HCT116 (cell line): ENCODE measurements at regions not wholly inside any gene's neighbourhood (a gene's known extent, or its start where the extent isn't known, plus 50 kb on each side); places are given as distances from the start of the nearest gene placed in this dataset.

Experiments
- ATAC-seq: fragments of 200-7000 bp; cut with Tn5 transposase; 2 replicates; pipeline ENCODE4 v1.9.1; 2020; ENCODE audit warnings: mild to moderate bottlenecking, moderate library complexity
- BruUV-seq: library from RNA; stranded (reverse); fragments of 400-500 nt; replicated peaks from 2 replicates; lab custom pipeline; 2021; lab: Mats Ljungman, UMichigan
- CTCF ChIA-PET: fragments of 300-600 bp; sonication (Branson Sonifier 250); formaldehyde crosslinking; loops from one replicate; lab custom pipeline; 2021; ENCODE audit warnings: antibody characterized with exemption; lab: Charles Lee
- POLR2A ChIA-PET: fragments of 300-600, 350-600 bp; sonication (Branson Sonifier 250); formaldehyde crosslinking; loops from one replicate; lab custom pipeline; 2021; ENCODE audit warnings: antibody characterized with exemption; lab: Charles Lee
- RAD21 ChIA-PET, 2 experiments: fragments of 300-600 bp; sonication (Branson Sonifier 250); formaldehyde crosslinking; loops; one replicate each; lab custom pipeline; 2023; ENCODE audit warnings: low total read pairs in 2 of 2; ENCODE audit not compliant: uncharacterized antibody in 2 of 2, unreplicated experiment in 2 of 2, low non-redundant PET in 1 of 2; lab: Charles Lee
- DNase-seq: peaks from one replicate; pipeline ENCODE4 v3.0.0-alpha.2; 2010; ENCODE audit warnings: low read depth, low spot score
- H2AFZ ChIP-seq: fragments of 200-600 bp; shearing (Covaris generic), sonication (generic); 2 replicates; pipeline ENCODE4 v1.6.1; 2017; ENCODE audit warnings: low read depth, mixed run types, mixed read lengths, antibody characterized with exemption, low read length; ENCODE audit not compliant: poor library complexity, severe bottlenecking
- H3K27ac ChIP-seq: 2 replicates; pipeline ENCODE4 v1.5.1; 2012; ENCODE audit warnings: low read depth, low read length
- H3K27me3 ChIP-seq: fragments of 200-600 bp; sonication (generic); 2 replicates; pipeline ENCODE4 v1.6.1; 2016; ENCODE audit warnings: mixed run types, low read length, mixed read lengths; ENCODE audit not compliant: insufficient read depth
- H3K36me3 ChIP-seq, 2 experiments: fragments of 200-500 bp in 1 of 2; fragments of 200-600 bp in 1 of 2; sonication (Bioruptor generic) in 1 of 2; sonication (generic) in 1 of 2; 2 replicates each; pipeline versions ENCODE4 v1.5.1 to v1.6.1; 2014 to 2016; ENCODE audit warnings: low read length in 2 of 2, inconsistent platforms in 1 of 2, mixed read lengths in 1 of 2, mixed run types in 1 of 2; ENCODE audit not compliant: insufficient read depth in 2 of 2, control insufficient read depth in 1 of 2
- H3K4me1 ChIP-seq, 2 experiments: fragments of 200-600 bp in 1 of 2; sonication (generic) in 1 of 2; 2 replicates each; pipeline versions ENCODE4 v1.5.1 to v1.6.1; 2012 to 2017; ENCODE audit warnings: low read length in 2 of 2, inconsistent platforms in 1 of 2, mild to moderate bottlenecking in 1 of 2, mixed read lengths in 1 of 2, mixed run types in 1 of 2, moderate library complexity in 1 of 2; ENCODE audit not compliant: insufficient read depth in 2 of 2, control insufficient read depth in 1 of 2
- H3K4me2 ChIP-seq: fragments of 200-600 bp; sonication (generic); 2 replicates; pipeline ENCODE4 v1.6.1; 2017; ENCODE audit warnings: mixed run types, low read length, mixed read lengths
- H3K4me3 ChIP-seq, 2 experiments: fragments of 200-600 bp in 1 of 2; sonication (generic) in 1 of 2; replicated peaks in 1 of 2; 2 replicates each; pipeline ENCODE4 v1.5.1; 2011 to 2016; ENCODE audit warnings: low read length in 2 of 2, control low read depth in 1 of 2, low read depth in 1 of 2, mild to moderate bottlenecking in 1 of 2, mixed read lengths in 1 of 2, mixed run types in 1 of 2
- H3K79me2 ChIP-seq: fragments of 200-600 bp; sonication (generic); 2 replicates; pipeline ENCODE4 v1.6.1; 2017; ENCODE audit warnings: mild to moderate bottlenecking, mixed run types, low read length, moderate library complexity, mixed read lengths; ENCODE audit not compliant: insufficient read depth
- H3K9ac ChIP-seq: fragments of 200-600 bp; sonication (generic); 2 replicates; pipeline ENCODE4 v1.6.1; 2016; ENCODE audit warnings: low read length, mixed read lengths
- H3K9me2 ChIP-seq: fragments of 200-600 bp; sonication (generic), shearing (Covaris generic); 2 replicates; pipeline ENCODE4 v1.6.1; 2017; ENCODE audit warnings: mixed run types, mild to moderate bottlenecking, moderate library complexity; ENCODE audit not compliant: insufficient read depth
- H3K9me3 ChIP-seq, 2 experiments: fragments of 200-500 bp in 1 of 2; fragments of 200-600 bp in 1 of 2; sonication (Bioruptor generic) in 1 of 2; sonication (generic) in 1 of 2; 2 replicates each; pipeline ENCODE4 v1.6.1; 2014 to 2017; ENCODE audit warnings: low read length in 2 of 2, mixed read lengths in 2 of 2, inconsistent platforms in 1 of 2, low read depth in 1 of 2, mild to moderate bottlenecking in 1 of 2, mixed run types in 1 of 2, moderate library complexity in 1 of 2; ENCODE audit not compliant: control insufficient read depth in 1 of 2, insufficient read depth in 1 of 2
- H4K20me1 ChIP-seq: fragments of 200-600 bp; sonication (generic), shearing (Covaris generic); 2 replicates; pipeline ENCODE4 v1.6.1; 2017; ENCODE audit warnings: mixed run types, mild to moderate bottlenecking, moderate library complexity; ENCODE audit not compliant: insufficient read depth
- ATF3 ChIP-seq: IDR thresholded peaks from 2 replicates; pipeline ENCODE4 v1.6.1; 2012
- CBX3 ChIP-seq: IDR thresholded peaks from 2 replicates; pipeline ENCODE4 v1.6.1; 2012; ENCODE audit warnings: low read depth
- CEBPB ChIP-seq: IDR thresholded peaks from 2 replicates; pipeline ENCODE4 v1.6.1; 2012; ENCODE audit warnings: low read depth
- CTCF ChIP-seq, 3 experiments: fragments of 200-600 bp in 1 of 3; sonication (generic) in 1 of 3; IDR thresholded peaks in 2 of 3; conservative IDR thresholded peaks in 1 of 3; 2 replicates each; pipeline ENCODE4 v1.5.1; 2012 to 2017; ENCODE audit warnings: low read depth in 2 of 3, low read length in 2 of 3, antibody characterized with exemption in 1 of 3, borderline replicate concordance in 1 of 3, control low read depth in 1 of 3, mild to moderate bottlenecking in 1 of 3, mixed read lengths in 1 of 3, mixed run types in 1 of 3, moderate library complexity in 1 of 3; ENCODE audit not compliant: insufficient read depth in 1 of 3
- ELF1 ChIP-seq: IDR thresholded peaks from 2 replicates; pipeline ENCODE4 v1.6.1; 2012; ENCODE audit warnings: low read depth, borderline replicate concordance
- EZH2 ChIP-seq: fragments of 200-600 bp; sonication (generic); IDR thresholded peaks from 2 replicates; pipeline ENCODE4 v1.6.1; 2017; ENCODE audit warnings: antibody characterized with exemption, mixed run types
- JUND ChIP-seq: IDR thresholded peaks from 2 replicates; pipeline ENCODE4 v1.6.1; 2012
- POLR2A ChIP-seq: IDR thresholded peaks from 2 replicates; pipeline ENCODE4 v1.7.0; 2011; ENCODE audit warnings: borderline replicate concordance; ENCODE audit not compliant: insufficient read depth, insufficient read length; ENCODE audit errors: extremely low read depth
- POLR2AphosphoS5 ChIP-seq: IDR thresholded peaks from 2 replicates; pipeline ENCODE4 v1.6.1; 2011; ENCODE audit warnings: mild to moderate bottlenecking, low read depth, low read length, moderate library complexity
- RAD21 ChIP-seq: IDR thresholded peaks from 2 replicates; pipeline ENCODE4 v1.6.1; 2012; ENCODE audit warnings: low read depth, mild to moderate bottlenecking
- REST ChIP-seq: IDR thresholded peaks from 2 replicates; pipeline ENCODE4 v1.6.1; 2012; ENCODE audit warnings: low read depth
- SIN3A ChIP-seq: IDR thresholded peaks from 2 replicates; pipeline ENCODE4 v1.6.1; 2012; ENCODE audit warnings: low read depth
- SP1 ChIP-seq: IDR thresholded peaks from 2 replicates; pipeline ENCODE4 v1.6.1; 2012; ENCODE audit warnings: low read depth
- SRF ChIP-seq: IDR thresholded peaks from 2 replicates; pipeline ENCODE4 v1.6.1; 2012; ENCODE audit warnings: low read depth
- TCF7L2 ChIP-seq: IDR thresholded peaks from 2 replicates; pipeline ENCODE4 v1.7.0; 2011; ENCODE audit warnings: borderline replicate concordance, inconsistent platforms; ENCODE audit not compliant: insufficient read depth, insufficient read length; ENCODE audit errors: extremely low read depth
- YY1 ChIP-seq: IDR thresholded peaks from 2 replicates; pipeline ENCODE4 v1.6.1; 2011; ENCODE audit warnings: low read length, low read depth, moderate library complexity, mild to moderate bottlenecking; ENCODE audit not compliant: insufficient replicate concordance; ENCODE audit errors: extremely low read depth
- ZFX ChIP-seq: fragments of 450-650 bp; IDR thresholded peaks from 2 replicates; pipeline ENCODE4 v1.6.1; 2017
- ZNF274 ChIP-seq: fragments of 200-500 bp; sonication (Bioruptor generic); IDR thresholded peaks from 2 replicates; pipeline ENCODE4 v1.6.1; 2014; ENCODE audit warnings: mild to moderate bottlenecking, low read depth, low read length, inconsistent platforms
- intact Hi-C: fragments of 100-400 bp; cut with micrococcal nuclease; formaldehyde crosslinking; loops from 2 replicates; pipeline ENCODE4 v1.10.0; 2022

GRCh38 chr6:74170118-74170517 is 474.1 kb downstream of the CD109 start:
- Histone ChIP-seq H3K4me2 (no peak overlapping the region), H3K27me3 (no peaks in the 10 kb centered on the region), H3K79me2 (no peaks in the 10 kb centered on the region)
- TF ChIP-seq CEBPB: no peak
- no peak for TF ChIP-seq REST
- TF ChIP-seq TCF7L2: no peak
- no peak for TF ChIP-seq ZFX
- TF ChIP-seq CBX3: no peak
- TF ChIP-seq SRF: no peak
- no peak for TF ChIP-seq POLR2A
- TF ChIP-seq EZH2: no peak
- no peak for TF ChIP-seq ELF1
- no peak for TF ChIP-seq ATF3
- TF ChIP-seq JUND: no peak
- no peak for TF ChIP-seq CTCF (IDR thresholded peaks at IDR 0.05 in 2 of 3, conservative IDR thresholded peaks at IDR 0.05 in 1 of 3; ENCODE audit: borderline replicate concordance in 1 of 3, insufficient read depth in 1 of 3, low read depth in 2 of 3, low read length in 2 of 3)
- TF ChIP-seq ZNF274: no peak
- no peak for TF ChIP-seq RAD21
- no peak for TF ChIP-seq YY1
- TF ChIP-seq POLR2AphosphoS5: no peak
- TF ChIP-seq SP1: no peak
- no peak for TF ChIP-seq SIN3A
- TF ChIP-seq, all 23 proteins: peak for 0
- Histone ChIP-seq H3K27ac (no peak overlapping the region), H3K9me3 (no peaks in the 10 kb centered on the region), H3K4me3 (no peak overlapping the region), H3K9ac (no peak overlapping the region), H3K4me1 (no peaks in the 10 kb centered on the region), H4K20me1 (no peaks in the 10 kb centered on the region), H3K36me3 (no peaks in the 10 kb centered on the region), H3K9me2 (no peaks in the 10 kb centered on the region), H2AFZ (no peak overlapping the region)
- intact Hi-C loops: no loop called here
- RAD21 ChIA-PET: no interaction called here
- ATAC-seq: no peak
- POLR2A ChIA-PET: no interaction called here
- CTCF ChIA-PET: no interaction called here
- no peak for DNase-seq
- BruUV-seq: no TSS peak
